ENCODE measurements at regions not wholly inside any gene's neighbourhood (a gene's known extent, or its start where the extent isn't known, plus 50 kb on each side); places are given as distances from the start of the nearest gene placed in this dataset.

DNA sequence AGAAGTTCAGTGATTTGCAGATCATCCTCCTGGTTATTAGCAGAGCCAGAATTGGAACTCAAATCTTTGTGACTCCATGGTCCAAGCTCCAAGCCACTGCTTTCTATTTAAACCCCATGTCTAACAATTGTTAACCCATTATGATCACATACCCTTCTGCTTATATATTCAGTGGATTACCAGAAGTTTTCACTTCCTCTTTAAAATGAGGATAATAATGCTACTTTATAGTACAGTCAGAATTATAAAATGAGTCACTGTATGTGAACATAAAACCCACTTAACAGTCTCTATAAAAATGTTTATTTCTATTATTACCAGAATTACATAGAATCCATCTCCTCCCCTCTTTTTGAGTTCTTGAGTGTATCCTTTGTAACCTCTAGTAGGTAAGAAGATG lies 550.7 kb upstream of the DPPA4 start:
- TF ChIP-seq CTCF (IDR thresholded peaks at IDR 0.05) (no peak), POLR2A (IDR thresholded peaks at IDR 0.05) (no peak)

Measured in Peyer's patch (tissue), 4 donors.